ENCODE measurements at regions not wholly inside any gene's neighbourhood (a gene's known extent, or its start where the extent isn't known, plus 50 kb on each side); places are given as distances from the start of the nearest gene placed in this dataset.

GRCh38 chr6:128648022-128648598 is 127.7 kb upstream of the PTPRK start:
- no peak for TF ChIP-seq CTCF (IDR thresholded peaks at IDR 0.05; ENCODE audit: low read depth, low read length)
- in situ Hi-C loops (cut with HindIII; ENCODE audit: low sequenced_read_pairs): no loop called here
- DNase-seq (ENCODE audit: low read depth, low spot score): no peak
- no peak overlapping the region for H3K4me3 ChIP-seq (ENCODE audit: low read depth, low read length)

- no peak for TF ChIP-seq CTCF (IDR thresholded peaks at IDR 0.05; ENCODE audit: low read depth, low read length)
- in situ Hi-C loops (cut with HindIII; ENCODE audit: low sequenced_read_pairs): no loop called here
- no peak for DNase-seq (ENCODE audit: low read depth, low spot score)
- no peak overlapping the region for H3K4me3 ChIP-seq (ENCODE audit: low read depth, low read length)
Observed at GRCh38 chr6:128642132-128642531, 121.7 kb upstream of the PTPRK start.

GRCh38 chr6:128641703-128642102 is 121.3 kb upstream of the PTPRK start:
- H3K4me3 ChIP-seq (ENCODE audit: low read depth, low read length): no peak overlapping the region
- no peak for TF ChIP-seq CTCF (IDR thresholded peaks at IDR 0.05; ENCODE audit: low read depth, low read length)
- in situ Hi-C loops (cut with HindIII; ENCODE audit: low sequenced_read_pairs): no loop called here
- no peak for DNase-seq (ENCODE audit: low read depth, low spot score)

- DNase-seq (ENCODE audit: low read depth, low spot score): no peak
- no peak for TF ChIP-seq CTCF (IDR thresholded peaks at IDR 0.05; ENCODE audit: low read depth, low read length)
- in situ Hi-C loops (cut with HindIII; ENCODE audit: low sequenced_read_pairs): no loop called here
- no peak overlapping the region for H3K4me3 ChIP-seq (ENCODE audit: low read depth, low read length)
Observed at GRCh38 chr6:128638817-128639216, 118.4 kb upstream of the PTPRK start.

- in situ Hi-C loops (cut with HindIII; ENCODE audit: low sequenced_read_pairs): no loop called here
- TF ChIP-seq CTCF (IDR thresholded peaks at IDR 0.05; ENCODE audit: low read depth, low read length): no peak
- DNase-seq (ENCODE audit: low read depth, low spot score): no peak
- no peak overlapping the region for H3K4me3 ChIP-seq (ENCODE audit: low read depth, low read length)
Observed at GRCh38 chr6:128635219-128635618, 114.8 kb upstream of the PTPRK start.

GRCh38 chr6:128632131-128632530 is 111.7 kb upstream of the PTPRK start:
- no peak overlapping the region for H3K4me3 ChIP-seq (ENCODE audit: low read depth, low read length)
- TF ChIP-seq CTCF (IDR thresholded peaks at IDR 0.05; ENCODE audit: low read depth, low read length): no peak
- in situ Hi-C loops (cut with HindIII; ENCODE audit: low sequenced_read_pairs): no loop called here
- DNase-seq (ENCODE audit: low read depth, low spot score): no peak

GRCh38 chr6:128631031-128631430 is 110.6 kb upstream of the PTPRK start:
- TF ChIP-seq CTCF (IDR thresholded peaks at IDR 0.05; ENCODE audit: low read depth, low read length): no peak
- DNase-seq (ENCODE audit: low read depth, low spot score): no peak
- H3K4me3 ChIP-seq (ENCODE audit: low read depth, low read length): no peak overlapping the region
- in situ Hi-C loops (cut with HindIII; ENCODE audit: low sequenced_read_pairs): no loop called here
